SK-N-SH (cell line): ENCODE measurements at regions not wholly inside any gene's neighbourhood (a gene's known extent, or its start where the extent isn't known, plus 50 kb on each side); places are given as distances from the start of the nearest gene placed in this dataset.

Source experiments
- RCOR1 ChIP-seq: fragments of 150-350 bp; IDR thresholded peaks from 2 replicates; pipeline ENCODE4 v1.6.1; 2017; ENCODE audit warnings: antibody characterized with exemption, low read length
- YY1 ChIP-seq: IDR thresholded peaks from 2 replicates; pipeline ENCODE4 v1.4.0; 2012; ENCODE audit warnings: low read depth, mild to moderate bottlenecking
- TF ChIP-seq, protein P1 (sequence below): IDR thresholded peaks from 2 replicates; pipeline ENCODE4 v1.6.1; 2012; ENCODE audit warnings: mild to moderate bottlenecking, low read depth, low read length, moderate library complexity
- TF ChIP-seq, protein P2 (sequence below): fragments of 200-600 bp; sonication (generic); IDR thresholded peaks from 2 replicates; pipeline ENCODE4 v1.6.1; 2017; ENCODE audit warnings: antibody characterized with exemption, mild to moderate bottlenecking, moderate library complexity
- TF ChIP-seq, protein P3 (sequence below): fragments of 150-350 bp; IDR thresholded peaks from 2 replicates; pipeline ENCODE4 v1.6.1; 2017; ENCODE audit warnings: antibody characterized with exemption, low read length, low read depth, borderline replicate concordance

DNA sequence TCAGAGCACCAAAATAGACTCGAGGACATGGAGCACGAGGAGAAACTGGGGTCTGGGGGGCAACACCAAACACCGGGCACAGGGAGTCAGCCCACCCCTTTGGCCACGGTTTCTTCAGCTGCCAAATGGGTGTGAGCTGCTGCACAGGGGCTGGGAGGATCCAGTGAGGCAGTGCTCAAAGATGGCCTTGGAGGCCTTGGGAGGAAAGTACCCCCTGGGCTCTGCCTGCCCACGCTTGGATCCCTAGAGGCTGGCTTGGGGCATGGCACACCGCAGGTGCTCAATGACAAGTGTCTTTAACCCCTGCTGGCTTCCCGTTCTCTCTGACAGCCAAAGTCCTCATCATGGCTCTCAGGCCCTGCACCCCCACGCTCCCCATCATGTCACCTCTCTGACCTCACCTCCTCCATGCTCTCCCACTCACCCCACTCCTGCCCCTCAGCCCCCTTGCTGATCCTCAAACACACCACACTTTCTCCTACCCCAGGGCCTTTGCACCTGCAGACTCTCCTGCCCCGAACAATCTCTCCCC, 190.3 kb downstream of the ANKRD60 start:
- TF ChIP-seq, protein P1, sequence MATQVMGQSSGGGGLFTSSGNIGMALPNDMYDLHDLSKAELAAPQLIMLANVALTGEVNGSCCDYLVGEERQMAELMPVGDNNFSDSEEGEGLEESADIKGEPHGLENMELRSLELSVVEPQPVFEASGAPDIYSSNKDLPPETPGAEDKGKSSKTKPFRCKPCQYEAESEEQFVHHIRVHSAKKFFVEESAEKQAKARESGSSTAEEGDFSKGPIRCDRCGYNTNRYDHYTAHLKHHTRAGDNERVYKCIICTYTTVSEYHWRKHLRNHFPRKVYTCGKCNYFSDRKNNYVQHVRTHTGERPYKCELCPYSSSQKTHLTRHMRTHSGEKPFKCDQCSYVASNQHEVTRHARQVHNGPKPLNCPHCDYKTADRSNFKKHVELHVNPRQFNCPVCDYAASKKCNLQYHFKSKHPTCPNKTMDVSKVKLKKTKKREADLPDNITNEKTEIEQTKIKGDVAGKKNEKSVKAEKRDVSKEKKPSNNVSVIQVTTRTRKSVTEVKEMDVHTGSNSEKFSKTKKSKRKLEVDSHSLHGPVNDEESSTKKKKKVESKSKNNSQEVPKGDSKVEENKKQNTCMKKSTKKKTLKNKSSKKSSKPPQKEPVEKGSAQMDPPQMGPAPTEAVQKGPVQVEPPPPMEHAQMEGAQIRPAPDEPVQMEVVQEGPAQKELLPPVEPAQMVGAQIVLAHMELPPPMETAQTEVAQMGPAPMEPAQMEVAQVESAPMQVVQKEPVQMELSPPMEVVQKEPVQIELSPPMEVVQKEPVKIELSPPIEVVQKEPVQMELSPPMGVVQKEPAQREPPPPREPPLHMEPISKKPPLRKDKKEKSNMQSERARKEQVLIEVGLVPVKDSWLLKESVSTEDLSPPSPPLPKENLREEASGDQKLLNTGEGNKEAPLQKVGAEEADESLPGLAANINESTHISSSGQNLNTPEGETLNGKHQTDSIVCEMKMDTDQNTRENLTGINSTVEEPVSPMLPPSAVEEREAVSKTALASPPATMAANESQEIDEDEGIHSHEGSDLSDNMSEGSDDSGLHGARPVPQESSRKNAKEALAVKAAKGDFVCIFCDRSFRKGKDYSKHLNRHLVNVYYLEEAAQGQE, result no peak
- no peak for TF ChIP-seq RCOR1
- TF ChIP-seq, protein P2, sequence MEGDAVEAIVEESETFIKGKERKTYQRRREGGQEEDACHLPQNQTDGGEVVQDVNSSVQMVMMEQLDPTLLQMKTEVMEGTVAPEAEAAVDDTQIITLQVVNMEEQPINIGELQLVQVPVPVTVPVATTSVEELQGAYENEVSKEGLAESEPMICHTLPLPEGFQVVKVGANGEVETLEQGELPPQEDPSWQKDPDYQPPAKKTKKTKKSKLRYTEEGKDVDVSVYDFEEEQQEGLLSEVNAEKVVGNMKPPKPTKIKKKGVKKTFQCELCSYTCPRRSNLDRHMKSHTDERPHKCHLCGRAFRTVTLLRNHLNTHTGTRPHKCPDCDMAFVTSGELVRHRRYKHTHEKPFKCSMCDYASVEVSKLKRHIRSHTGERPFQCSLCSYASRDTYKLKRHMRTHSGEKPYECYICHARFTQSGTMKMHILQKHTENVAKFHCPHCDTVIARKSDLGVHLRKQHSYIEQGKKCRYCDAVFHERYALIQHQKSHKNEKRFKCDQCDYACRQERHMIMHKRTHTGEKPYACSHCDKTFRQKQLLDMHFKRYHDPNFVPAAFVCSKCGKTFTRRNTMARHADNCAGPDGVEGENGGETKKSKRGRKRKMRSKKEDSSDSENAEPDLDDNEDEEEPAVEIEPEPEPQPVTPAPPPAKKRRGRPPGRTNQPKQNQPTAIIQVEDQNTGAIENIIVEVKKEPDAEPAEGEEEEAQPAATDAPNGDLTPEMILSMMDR, result no peak
- TF ChIP-seq, protein P3, sequence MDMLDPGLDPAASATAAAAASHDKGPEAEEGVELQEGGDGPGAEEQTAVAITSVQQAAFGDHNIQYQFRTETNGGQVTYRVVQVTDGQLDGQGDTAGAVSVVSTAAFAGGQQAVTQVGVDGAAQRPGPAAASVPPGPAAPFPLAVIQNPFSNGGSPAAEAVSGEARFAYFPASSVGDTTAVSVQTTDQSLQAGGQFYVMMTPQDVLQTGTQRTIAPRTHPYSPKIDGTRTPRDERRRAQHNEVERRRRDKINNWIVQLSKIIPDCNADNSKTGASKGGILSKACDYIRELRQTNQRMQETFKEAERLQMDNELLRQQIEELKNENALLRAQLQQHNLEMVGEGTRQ, result no peak
- no peak for TF ChIP-seq YY1
